GM18498 (cell line): ENCODE measurements at regions not wholly inside any gene's neighbourhood (a gene's known extent, or its start where the extent isn't known, plus 50 kb on each side); places are given as distances from the start of the nearest gene placed in this dataset.

ENCODE experiments used
- ATAC-seq: cut with Tn5 transposase; IDR thresholded peaks from one replicate; pipeline ENCODE4 v1.9.1; 2021; ENCODE audit warnings: mild to moderate bottlenecking, moderate library complexity; ENCODE audit not compliant: unreplicated experiment

GRCh38 chr12:19709889-19710288 lies 270.6 kb downstream of the AEBP2 start:
- ATAC-seq = no peak

- ATAC-seq = no peak
These were observed 271.8 kb downstream of the AEBP2 start for GRCh38 chr12:19710811-19711793.

GRCh38 chr12:19712041-19712440 lies 272.7 kb downstream of the AEBP2 start:
- ATAC-seq = no peak

DNA sequence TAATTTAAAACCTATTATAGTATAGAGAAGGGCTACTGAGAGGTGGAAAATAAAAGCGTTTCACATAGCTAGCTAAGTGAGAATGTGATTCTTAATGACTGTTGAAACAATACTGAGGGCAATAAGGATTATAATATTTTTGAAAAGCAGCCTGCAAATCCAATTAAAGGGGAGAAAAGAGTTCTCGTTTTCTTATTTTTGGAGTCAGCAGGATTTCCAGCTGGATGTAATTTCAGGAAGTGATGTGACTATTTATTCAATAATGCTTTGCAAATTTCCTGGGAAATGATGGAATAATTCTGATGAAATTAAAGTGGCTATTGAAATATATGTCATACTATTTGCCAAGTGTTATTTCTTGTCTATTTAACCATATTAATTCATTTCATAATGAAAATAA lies 279.1 kb downstream of the AEBP2 start:
- ATAC-seq = no peak

DNA sequence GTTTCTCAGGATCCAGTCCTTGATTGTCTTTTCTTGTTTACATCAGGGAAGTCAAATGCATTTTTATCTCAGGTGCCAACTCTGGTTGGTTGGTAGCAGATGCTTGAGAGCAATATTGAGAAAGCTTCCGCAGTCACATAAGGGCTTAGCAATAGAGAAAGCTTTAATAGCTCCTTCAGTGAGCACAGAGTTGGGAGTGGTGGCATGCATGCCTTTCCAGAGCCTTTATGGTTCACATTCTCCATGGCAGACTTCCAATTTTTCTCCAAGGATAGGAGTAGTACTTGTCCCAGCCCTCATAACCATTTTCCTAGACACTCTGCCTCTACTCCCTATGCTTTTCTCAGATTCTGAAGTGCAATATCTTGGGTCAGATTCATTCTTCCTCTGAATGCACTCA lies 280.4 kb downstream of the AEBP2 start:
- no peak for ATAC-seq

DNA sequence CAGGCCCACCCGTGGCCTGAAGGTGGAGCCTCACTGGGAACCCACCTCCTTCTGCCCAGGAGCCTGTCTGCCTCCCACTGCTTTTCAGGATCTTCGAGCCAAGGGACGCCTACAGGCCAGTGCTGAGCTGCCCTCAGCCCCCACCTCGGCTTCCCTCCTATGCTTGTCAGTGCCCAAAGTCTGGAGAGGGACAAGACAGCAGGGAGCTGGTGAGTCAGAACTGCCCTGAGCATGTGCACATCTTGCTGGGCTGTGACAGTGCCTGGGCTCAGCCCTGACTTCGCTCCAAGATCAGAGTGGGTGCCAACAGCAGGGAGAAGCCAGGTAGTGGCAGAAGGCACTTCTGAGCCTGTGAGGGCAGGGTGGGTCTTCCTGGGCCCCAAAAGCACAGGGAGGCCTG lies 286.8 kb downstream of the AEBP2 start:
- ATAC-seq = no peak

DNA sequence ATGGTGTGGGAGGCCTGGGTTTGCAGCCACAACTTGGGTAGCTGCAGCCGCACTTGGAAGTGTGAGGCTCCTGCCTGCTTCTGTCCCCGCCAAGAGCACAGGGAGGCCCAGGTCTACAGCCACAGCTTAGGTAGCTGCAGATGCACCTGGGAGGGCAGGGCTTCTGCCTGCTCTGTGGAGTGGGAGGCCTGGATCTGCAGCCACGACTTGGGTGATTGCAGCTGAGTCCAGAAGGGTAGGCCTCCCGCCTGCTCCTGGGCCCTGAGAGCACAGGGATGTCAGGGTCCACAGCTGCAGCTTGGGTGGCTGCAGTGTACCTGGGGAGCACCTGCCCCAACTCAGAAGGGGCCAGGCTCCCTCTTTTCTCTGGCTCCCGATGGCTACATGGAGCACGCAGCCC lies 287.3 kb downstream of the AEBP2 start:
- ATAC-seq = no peak

DNA sequence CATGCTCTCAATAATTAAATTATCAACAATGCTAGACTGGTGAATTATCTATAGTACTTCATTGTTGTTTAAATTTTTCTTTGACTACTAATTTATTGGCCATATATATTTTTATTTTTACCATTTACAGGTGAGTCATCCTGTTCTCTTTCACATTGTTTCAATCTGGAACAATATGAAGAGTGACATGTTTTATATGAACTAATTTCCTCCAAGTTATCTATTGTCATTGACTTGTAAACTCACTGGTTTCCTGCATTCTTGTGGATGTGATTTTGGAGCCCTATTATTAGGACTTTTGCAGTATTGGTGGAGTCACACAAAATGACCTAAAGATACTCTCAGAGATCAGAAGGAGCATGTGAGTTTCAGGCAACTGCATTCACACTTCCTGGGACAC lies 297.7 kb downstream of the AEBP2 start:
- ATAC-seq = no peak

GRCh38 chr12:19739195-19739776 lies 300.0 kb downstream of the AEBP2 start:
- ATAC-seq = no peak

DNA sequence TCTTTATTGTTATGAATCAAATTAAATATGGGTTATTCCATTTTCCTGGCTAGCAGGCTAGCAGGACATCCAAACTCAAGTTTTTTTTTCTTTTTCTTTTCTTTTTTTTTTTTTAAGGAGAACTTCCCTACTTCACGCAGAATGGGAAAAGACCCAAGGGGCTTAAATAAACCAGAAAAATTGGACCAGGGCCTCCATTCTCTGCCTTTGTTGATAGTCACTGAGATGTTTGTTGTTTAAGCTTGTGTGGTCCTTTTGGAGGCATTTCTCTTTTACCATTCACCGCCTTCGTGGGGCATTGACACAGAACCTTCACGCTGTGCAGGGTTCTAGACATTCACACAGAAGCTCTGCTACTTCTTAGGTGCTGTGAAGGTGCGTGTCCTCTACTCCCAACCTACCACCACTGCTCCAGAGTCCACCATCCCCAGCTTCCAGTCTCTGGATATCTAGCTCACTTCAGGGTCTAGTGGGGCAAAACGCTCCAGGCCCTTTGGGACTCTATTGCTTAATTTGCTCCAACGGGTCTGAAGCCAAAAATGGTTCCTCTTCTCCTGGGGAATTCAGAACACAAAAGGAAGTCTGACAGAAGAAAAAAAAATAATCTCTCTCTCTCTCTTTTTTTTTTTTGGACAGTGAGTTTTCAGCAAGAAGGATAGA lies 301.3 kb downstream of the AEBP2 start:
- ATAC-seq = no peak

- no peak for ATAC-seq
These were observed 301.8 kb downstream of the AEBP2 start for GRCh38 chr12:19741132-19741489.

DNA sequence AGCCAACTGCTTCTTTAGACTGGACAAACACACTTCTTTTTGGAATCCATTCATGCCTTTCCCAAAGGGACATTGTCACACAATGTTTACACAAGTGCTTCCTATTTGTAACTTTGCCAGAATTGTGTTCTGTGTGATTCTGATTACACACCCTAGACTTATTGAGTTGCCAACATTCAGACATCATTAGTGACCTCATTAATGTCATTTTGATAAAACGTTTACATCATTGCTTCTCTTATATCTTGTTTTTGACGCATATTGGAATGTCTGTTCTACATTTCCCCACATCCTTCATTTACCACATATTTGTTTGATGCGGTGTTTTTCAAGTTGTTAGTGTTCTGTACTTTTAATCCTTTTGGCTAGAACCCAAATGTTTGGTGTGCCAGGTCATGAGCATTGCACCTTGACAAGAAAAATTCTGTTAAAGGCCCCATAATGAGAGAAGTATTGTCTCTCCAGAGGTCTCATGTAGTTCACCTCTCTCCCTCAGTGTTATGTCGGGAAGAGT lies 305.5 kb downstream of the AEBP2 start:
- no peak for ATAC-seq

DNA sequence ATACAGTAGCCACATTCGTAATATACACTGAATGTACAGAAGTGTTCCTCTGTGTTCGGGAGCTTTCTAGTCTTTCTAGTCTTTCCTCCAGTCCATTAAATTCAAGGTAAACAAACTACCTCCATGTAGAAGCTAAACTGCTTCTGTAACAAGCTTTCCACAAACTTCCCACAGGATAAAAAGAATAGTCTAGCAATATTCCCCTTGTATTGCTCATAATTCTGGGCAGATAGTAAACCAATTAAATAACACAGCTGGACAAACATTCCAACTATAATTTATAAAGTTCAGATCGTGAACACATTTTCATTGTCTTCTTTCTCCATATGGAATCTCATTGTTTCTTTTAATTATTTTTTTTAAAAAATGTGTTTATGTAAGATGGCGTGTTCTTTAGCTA lies 307.2 kb downstream of the AEBP2 start:
- ATAC-seq = no peak

- no peak for ATAC-seq
These were observed 310.7 kb downstream of the AEBP2 start for GRCh38 chr12:19749906-19750574.

DNA sequence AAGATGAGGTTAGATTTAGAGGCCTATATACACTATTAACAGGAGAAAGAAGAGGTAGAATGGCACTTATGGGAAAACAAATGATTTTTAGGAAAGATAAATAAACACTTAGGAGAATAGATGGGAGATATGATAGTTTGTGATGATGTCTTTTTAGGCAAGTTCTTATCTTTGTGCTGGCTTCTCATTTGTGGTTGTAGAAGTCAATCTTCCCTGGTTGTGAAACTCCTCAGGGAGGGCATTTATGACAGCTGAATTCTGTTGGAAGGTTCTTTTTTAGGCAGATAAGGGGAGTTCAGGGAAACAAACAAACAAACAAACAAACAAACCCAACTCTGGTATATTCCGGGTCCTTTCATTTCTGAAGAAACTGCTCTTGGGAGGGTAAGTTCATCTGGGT lies 311.8 kb downstream of the AEBP2 start:
- ATAC-seq = no peak

DNA sequence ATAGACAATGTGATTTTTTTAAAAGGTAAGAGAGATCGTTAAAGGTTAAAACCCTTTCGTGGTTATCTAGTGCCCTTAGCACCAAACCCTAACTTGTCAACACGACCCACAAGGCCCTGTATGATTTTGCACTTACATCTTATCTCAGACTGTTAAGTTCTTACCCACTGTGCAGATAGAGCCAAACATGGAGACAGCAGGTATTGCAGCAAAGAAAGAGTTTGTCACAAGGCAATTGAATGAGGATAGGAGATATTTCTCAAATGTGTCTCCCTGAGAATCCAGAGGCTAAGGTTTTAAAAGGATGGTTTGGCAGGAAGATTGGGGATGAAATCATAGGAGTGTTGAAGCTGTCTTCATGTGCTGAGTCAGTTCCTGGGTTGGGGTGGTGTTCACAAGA lies 313.4 kb downstream of the AEBP2 start:
- no peak for ATAC-seq

GRCh38 chr12:19755136-19755535 lies 315.8 kb downstream of the AEBP2 start:
- no peak for ATAC-seq

DNA sequence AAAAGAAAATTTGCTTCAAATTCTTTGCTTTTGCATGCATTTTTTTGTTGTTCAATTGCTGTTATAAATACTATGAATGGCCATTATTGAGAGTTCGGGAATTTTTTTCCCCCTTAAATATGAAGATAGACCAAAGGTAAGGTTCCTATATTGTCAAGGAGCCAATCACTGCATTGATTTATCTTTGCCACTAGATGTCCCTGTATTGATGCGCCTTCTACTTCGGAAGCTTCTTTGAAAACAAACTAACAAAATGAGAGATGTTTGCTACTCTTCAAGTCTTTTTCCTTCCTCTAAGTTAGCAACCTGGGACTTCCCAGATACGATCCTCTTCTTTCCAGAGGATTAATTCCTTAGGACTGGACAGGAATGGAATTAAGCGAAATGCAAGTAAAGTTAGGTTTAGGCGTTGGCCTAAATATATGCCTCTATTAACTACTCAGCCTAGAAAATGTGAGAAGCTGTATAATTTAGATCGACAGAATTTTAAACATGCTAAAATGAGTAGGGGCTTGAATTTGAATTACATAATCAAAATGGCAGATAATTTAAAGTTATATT lies 318.1 kb downstream of the AEBP2 start:
- ATAC-seq = no peak

DNA sequence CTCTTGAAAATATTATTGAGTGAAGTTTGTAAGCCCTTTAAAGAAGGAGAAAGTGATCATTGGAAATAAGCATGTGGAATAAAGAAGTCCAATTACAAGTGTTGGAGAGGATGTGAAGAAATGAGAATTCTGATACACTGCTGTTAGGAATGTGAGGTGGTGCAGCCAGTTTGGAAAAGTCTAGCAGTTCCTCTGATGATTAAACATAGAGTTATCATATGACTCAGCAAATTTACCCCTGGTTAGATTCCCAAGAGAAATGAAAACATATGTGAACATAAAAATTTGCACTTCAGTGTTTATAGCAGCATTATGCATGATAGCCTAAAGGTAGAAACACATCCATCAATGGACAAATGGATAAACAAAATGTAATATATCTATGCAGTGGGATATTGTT lies 319.9 kb downstream of the AEBP2 start:
- no peak for ATAC-seq

- ATAC-seq = no peak
These were observed 321.3 kb downstream of the AEBP2 start for GRCh38 chr12:19760611-19761010.

DNA sequence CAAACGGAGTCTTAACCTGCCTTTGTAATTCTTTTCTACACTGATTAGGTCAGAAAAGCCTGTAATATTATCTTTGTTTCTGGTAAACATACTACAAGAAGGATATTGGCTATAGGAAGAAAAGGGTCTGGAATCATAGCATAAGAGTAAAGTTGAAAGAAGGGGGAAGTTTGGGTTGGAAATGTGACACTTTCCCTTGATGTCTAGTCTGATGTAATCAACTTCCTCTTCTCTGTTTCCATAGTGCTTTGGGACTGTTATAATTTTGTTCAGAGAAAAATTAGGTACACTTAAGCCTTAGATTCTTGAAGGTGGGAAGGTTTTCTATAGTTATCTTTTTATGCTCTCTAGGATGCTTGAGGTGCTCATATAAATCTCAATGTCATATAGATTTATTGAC lies 322.2 kb downstream of the AEBP2 start:
- no peak for ATAC-seq
